Ovary (tissue), 3 donors: ENCODE measurements at regions not wholly inside any gene's neighbourhood (a gene's known extent, or its start where the extent isn't known, plus 50 kb on each side); places are given as distances from the start of the nearest gene placed in this dataset.

Source experiments
- EP300 ChIP-seq: sonication (generic); formaldehyde crosslinking; IDR thresholded peaks from one replicate; pipeline ENCODE4 v1.6.1; 2017; ENCODE audit warnings: antibody characterized with exemption
- POLR2A ChIP-seq: fragments of 450-650 bp; IDR thresholded peaks from one replicate; pipeline ENCODE4 v1.6.1; 2017; ENCODE audit warnings: antibody characterized with exemption, mild to moderate bottlenecking, moderate library complexity
- TF ChIP-seq, protein P1 (sequence below), 3 donors: fragments of 450-650 bp in 2 of 3; fragments of 200-600 bp in 1 of 3; IDR thresholded peaks; one replicate each; pipeline versions ENCODE4 v1.5.1 to v1.8.0; 2016 to 2022; ENCODE audit warnings: antibody characterized with exemption in 3 of 3, mild to moderate bottlenecking in 1 of 3
- donor health status: DM: no; HTN: no; CAD: no.

DNA sequence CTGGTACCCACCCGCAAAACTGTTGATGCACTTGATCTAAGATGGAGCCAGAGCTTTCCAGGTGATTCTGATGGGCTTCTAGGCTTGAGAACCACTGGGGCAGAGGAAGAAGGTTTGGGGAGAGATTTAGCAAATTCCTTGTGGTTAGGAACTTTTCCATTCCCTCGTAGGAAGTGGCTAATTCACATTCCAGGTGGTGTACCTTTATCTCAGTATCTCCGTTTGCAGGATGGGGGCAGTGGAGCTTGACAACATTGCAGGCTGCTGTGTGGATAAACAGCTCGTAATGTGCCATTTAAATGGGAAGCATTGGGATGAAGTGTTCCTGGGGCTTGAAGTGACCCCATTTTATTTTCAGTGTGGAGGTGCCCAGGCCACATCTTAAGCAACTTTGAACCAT, 172.9 kb upstream of the IL12B start:
- TF ChIP-seq, protein P1, sequence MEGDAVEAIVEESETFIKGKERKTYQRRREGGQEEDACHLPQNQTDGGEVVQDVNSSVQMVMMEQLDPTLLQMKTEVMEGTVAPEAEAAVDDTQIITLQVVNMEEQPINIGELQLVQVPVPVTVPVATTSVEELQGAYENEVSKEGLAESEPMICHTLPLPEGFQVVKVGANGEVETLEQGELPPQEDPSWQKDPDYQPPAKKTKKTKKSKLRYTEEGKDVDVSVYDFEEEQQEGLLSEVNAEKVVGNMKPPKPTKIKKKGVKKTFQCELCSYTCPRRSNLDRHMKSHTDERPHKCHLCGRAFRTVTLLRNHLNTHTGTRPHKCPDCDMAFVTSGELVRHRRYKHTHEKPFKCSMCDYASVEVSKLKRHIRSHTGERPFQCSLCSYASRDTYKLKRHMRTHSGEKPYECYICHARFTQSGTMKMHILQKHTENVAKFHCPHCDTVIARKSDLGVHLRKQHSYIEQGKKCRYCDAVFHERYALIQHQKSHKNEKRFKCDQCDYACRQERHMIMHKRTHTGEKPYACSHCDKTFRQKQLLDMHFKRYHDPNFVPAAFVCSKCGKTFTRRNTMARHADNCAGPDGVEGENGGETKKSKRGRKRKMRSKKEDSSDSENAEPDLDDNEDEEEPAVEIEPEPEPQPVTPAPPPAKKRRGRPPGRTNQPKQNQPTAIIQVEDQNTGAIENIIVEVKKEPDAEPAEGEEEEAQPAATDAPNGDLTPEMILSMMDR (IDR thresholded peaks at IDR 0.05): no peak
- TF ChIP-seq EP300 (no peak), POLR2A (no peak)
